HG03432 (cell line): ENCODE measurements at regions not wholly inside any gene's neighbourhood (a gene's known extent, or its start where the extent isn't known, plus 50 kb on each side); places are given as distances from the start of the nearest gene placed in this dataset.
"Not testable (repeated sequence)": the region's sequence is repeated elsewhere in the genome, so short reads cannot be mapped to it uniquely, and the experiment has no call there.

Source experiments
- ATAC-seq: cut with Tn5 transposase; IDR thresholded peaks from one replicate; pipeline ENCODE4 v1.9.1; 2021; ENCODE audit warnings: mild to moderate bottlenecking, moderate library complexity; ENCODE audit not compliant: unreplicated experiment

GRCh38 chr12:77232045-77232444 is 166.7 kb upstream of the E2F7 start:
- ATAC-seq: no peak

- no peak for ATAC-seq
Observed at GRCh38 chr12:77231501-77231918, 166.1 kb upstream of the E2F7 start.

- no peak for ATAC-seq
Observed at GRCh38 chr12:77229640-77230442, 164.5 kb upstream of the E2F7 start.

GRCh38 chr12:77228376-77228775 is 163.0 kb upstream of the E2F7 start:
- no peak for ATAC-seq

GRCh38 chr12:77226368-77226767 is 161.0 kb upstream of the E2F7 start:
- no peak for ATAC-seq

GRCh38 chr12:77225373-77225772 is 160.0 kb upstream of the E2F7 start:
- ATAC-seq: no peak

GRCh38 chr12:77224346-77224745 is 159.0 kb upstream of the E2F7 start:
- no peak for ATAC-seq

GRCh38 chr12:77222336-77222735 is 157.0 kb upstream of the E2F7 start:
- no peak for ATAC-seq

- ATAC-seq: no peak
Observed at GRCh38 chr12:77220586-77220985, 155.2 kb upstream of the E2F7 start.

- no peak for ATAC-seq
Observed at GRCh38 chr12:77218278-77218677, 152.9 kb upstream of the E2F7 start.

GRCh38 chr12:77216136-77216535 is 150.8 kb upstream of the E2F7 start:
- ATAC-seq: not testable (repeated sequence)

- no peak for ATAC-seq
Observed at GRCh38 chr12:77214136-77214535, 148.8 kb upstream of the E2F7 start.

- ATAC-seq: no peak
Observed at GRCh38 chr12:77213319-77213718, 147.9 kb upstream of the E2F7 start.

- no peak for ATAC-seq
Observed at GRCh38 chr12:77210724-77211123, 145.4 kb upstream of the E2F7 start.

GRCh38 chr12:77204083-77204482 is 138.7 kb upstream of the E2F7 start:
- no peak for ATAC-seq

GRCh38 chr12:77202457-77203060 is 137.2 kb upstream of the E2F7 start:
- no peak for ATAC-seq

GRCh38 chr12:77189901-77190416 is 124.6 kb upstream of the E2F7 start:
- ATAC-seq: no peak

- ATAC-seq: no peak
Observed at GRCh38 chr12:77189458-77189857, 124.1 kb upstream of the E2F7 start.

- no peak for ATAC-seq
Observed at GRCh38 chr12:77179515-77179914, 114.1 kb upstream of the E2F7 start.

- no peak for ATAC-seq
Observed at GRCh38 chr12:77167801-77168200, 102.4 kb upstream of the E2F7 start.

GRCh38 chr12:77166696-77167095 is 101.3 kb upstream of the E2F7 start:
- ATAC-seq: no peak
